ENCODE measurements at regions not wholly inside any gene's neighbourhood (a gene's known extent, or its start where the extent isn't known, plus 50 kb on each side); places are given as distances from the start of the nearest gene placed in this dataset.

DNA sequence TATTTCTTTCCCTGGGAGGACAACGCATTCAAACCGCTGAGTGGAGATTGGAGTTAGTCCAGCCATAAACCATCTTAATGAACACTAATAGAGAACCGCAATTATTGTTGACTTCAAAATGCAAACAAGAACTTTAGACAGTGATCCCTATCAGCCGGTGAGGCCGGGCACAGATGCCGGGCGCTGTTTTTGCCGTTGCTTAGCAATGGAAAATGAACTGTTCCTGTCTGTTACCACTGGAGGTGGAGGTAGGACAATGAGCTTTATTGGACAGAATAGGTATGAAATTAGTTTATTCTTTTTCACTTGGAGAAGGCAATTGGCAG lies 216.8 kb downstream of the TTC8 start:
- no peak for DNase-seq (ENCODE audit: low read depth)
- Histone ChIP-seq H3K79me2 (ENCODE audit: insufficient read depth, low read length) (no peaks in the 10 kb centered on the region), H3K4me3 (ENCODE audit: insufficient read depth, low read depth, low read length) (peak overlapping the region; percentile 57), H3K27me3 (ENCODE audit: insufficient read depth, low read length) (no peaks in the 10 kb centered on the region), H3K27ac (ENCODE audit: low read depth, low read length) (peak overlapping the region; percentile 96), H4K20me1 (ENCODE audit: insufficient read depth, low read length) (no peaks in the 10 kb centered on the region), H3K36me3 (ENCODE audit: insufficient read depth, low read length) (no peaks in the 10 kb centered on the region), H3K4me2 (ENCODE audit: low read length) (peak overlapping the region; percentile 86), H2AFZ (ENCODE audit: low read depth, low read length) (peak overlapping the region; percentile 86), H3K9me3 (ENCODE audit: insufficient read depth, low read depth, low read length) (no peaks in the 10 kb centered on the region), H3K9ac (ENCODE audit: low read length) (peak overlapping the region; percentile 82), H3K4me1 (ENCODE audit: insufficient read depth, low read length) (peaks cover 15% of the 10 kb centered on the region)
- TF ChIP-seq EZH2 (IDR thresholded peaks at IDR 0.05; ENCODE audit: insufficient read depth, low read length) = no peak
- TF ChIP-seq, protein P1, sequence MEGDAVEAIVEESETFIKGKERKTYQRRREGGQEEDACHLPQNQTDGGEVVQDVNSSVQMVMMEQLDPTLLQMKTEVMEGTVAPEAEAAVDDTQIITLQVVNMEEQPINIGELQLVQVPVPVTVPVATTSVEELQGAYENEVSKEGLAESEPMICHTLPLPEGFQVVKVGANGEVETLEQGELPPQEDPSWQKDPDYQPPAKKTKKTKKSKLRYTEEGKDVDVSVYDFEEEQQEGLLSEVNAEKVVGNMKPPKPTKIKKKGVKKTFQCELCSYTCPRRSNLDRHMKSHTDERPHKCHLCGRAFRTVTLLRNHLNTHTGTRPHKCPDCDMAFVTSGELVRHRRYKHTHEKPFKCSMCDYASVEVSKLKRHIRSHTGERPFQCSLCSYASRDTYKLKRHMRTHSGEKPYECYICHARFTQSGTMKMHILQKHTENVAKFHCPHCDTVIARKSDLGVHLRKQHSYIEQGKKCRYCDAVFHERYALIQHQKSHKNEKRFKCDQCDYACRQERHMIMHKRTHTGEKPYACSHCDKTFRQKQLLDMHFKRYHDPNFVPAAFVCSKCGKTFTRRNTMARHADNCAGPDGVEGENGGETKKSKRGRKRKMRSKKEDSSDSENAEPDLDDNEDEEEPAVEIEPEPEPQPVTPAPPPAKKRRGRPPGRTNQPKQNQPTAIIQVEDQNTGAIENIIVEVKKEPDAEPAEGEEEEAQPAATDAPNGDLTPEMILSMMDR (IDR thresholded peaks at IDR 0.05; ENCODE audit: insufficient read depth, low read depth, low read length) = no peak
- Mint-ChIP-seq H3K4me1 (ENCODE audit: low read depth, unreplicated experiment) (peaks cover 10% of the 10 kb centered on the region), H3K27me3 (ENCODE audit: low read depth, unreplicated experiment) (peaks cover 9% of the 10 kb centered on the region), H3K9me3 (ENCODE audit: unreplicated experiment) (peaks cover 5% of the 10 kb centered on the region), H3K4me3 (ENCODE audit: unreplicated experiment) (peak overlapping the region; percentile 54), H3K36me3 (ENCODE audit: low read depth, unreplicated experiment) (no peaks in the 10 kb centered on the region), H3K27ac (ENCODE audit: unreplicated experiment) (no peak overlapping the region)
- FAIRE-seq = no peak

DNA sequence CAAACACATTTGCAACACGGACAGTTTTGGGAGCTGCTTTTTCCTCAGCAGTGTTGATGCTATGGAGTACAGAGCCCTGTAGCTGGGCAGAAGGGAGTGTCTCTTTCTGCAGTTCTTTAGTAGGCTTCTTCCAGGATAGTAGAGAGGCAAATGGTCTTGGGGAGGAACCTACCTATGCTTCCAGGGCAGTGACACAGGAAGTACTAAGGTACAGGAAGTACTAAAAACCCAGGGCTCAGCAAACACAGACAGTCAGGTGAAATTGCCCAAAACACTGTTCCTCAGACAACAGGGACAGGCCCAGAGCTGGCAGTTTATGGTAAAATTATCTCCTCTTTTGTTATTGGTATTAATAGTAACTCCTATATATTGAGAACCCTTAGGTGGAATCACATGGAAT lies 217.6 kb downstream of the TTC8 start:
- H3K27me3 ChIP-seq (ENCODE audit: insufficient read depth, low read length) = no peaks in the 10 kb centered on the region
- H3K9ac ChIP-seq (ENCODE audit: low read length) = no peak overlapping the region
- Mint-ChIP-seq H3K4me1 (ENCODE audit: low read depth, unreplicated experiment) (peaks cover 10% of the 10 kb centered on the region), H3K4me3 (ENCODE audit: unreplicated experiment) (no peak overlapping the region), H3K9me3 (ENCODE audit: unreplicated experiment) (peaks cover 3% of the 10 kb centered on the region), H3K27me3 (ENCODE audit: low read depth, unreplicated experiment) (peaks cover 5% of the 10 kb centered on the region), H3K36me3 (ENCODE audit: low read depth, unreplicated experiment) (no peaks in the 10 kb centered on the region), H3K27ac (ENCODE audit: unreplicated experiment) (no peak overlapping the region)
- H4K20me1 ChIP-seq (ENCODE audit: insufficient read depth, low read length) = no peaks in the 10 kb centered on the region
- H3K36me3 ChIP-seq (ENCODE audit: insufficient read depth, low read length) = no peaks in the 10 kb centered on the region
- H3K27ac ChIP-seq (ENCODE audit: low read depth, low read length) = peak overlapping the region; percentile 96
- no peaks in the 10 kb centered on the region for H3K79me2 ChIP-seq (ENCODE audit: insufficient read depth, low read length)
- no peak overlapping the region for H2AFZ ChIP-seq (ENCODE audit: low read depth, low read length)
- DNase-seq (ENCODE audit: low read depth) = no peak
- no peak overlapping the region for H3K4me2 ChIP-seq (ENCODE audit: low read length)
- TF ChIP-seq, protein P1 (IDR thresholded peaks at IDR 0.05; ENCODE audit: insufficient read depth, low read depth, low read length) = no peak
- TF ChIP-seq EZH2 (IDR thresholded peaks at IDR 0.05; ENCODE audit: insufficient read depth, low read length) = no peak
- no peak for FAIRE-seq
- no peaks in the 10 kb centered on the region for H3K9me3 ChIP-seq (ENCODE audit: insufficient read depth, low read depth, low read length)
- no peak overlapping the region for H3K4me3 ChIP-seq (ENCODE audit: insufficient read depth, low read depth, low read length)
- peaks cover 15% of the 10 kb centered on the region for H3K4me1 ChIP-seq (ENCODE audit: insufficient read depth, low read length)

DNA sequence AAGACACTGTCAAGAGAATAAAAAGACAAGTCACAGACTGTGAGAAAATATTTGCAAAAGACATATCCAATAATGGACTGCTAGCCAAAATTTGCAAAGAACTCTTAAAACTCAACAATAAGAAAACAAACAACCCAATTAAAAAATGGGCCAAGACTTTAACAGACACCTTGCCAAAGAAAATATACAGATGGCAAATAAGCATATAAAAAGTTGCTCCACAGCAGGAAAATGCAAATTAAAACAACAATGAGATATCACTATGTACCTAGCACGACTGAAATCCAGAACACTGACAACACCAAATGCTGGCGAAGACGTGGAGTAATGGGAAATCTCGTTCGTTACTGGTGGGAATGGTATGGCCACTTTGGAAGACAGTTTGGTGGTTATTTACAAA lies 228.9 kb downstream of the TTC8 start:
- Histone ChIP-seq H3K9ac (ENCODE audit: low read length) (no peak overlapping the region), H2AFZ (ENCODE audit: low read depth, low read length) (no peak overlapping the region), H3K9me3 (ENCODE audit: insufficient read depth, low read depth, low read length) (no peaks in the 10 kb centered on the region), H3K4me2 (ENCODE audit: low read length) (no peak overlapping the region), H3K27me3 (ENCODE audit: insufficient read depth, low read length) (no peaks in the 10 kb centered on the region), H3K4me3 (ENCODE audit: insufficient read depth, low read depth, low read length) (no peak overlapping the region), H3K79me2 (ENCODE audit: insufficient read depth, low read length) (no peaks in the 10 kb centered on the region), H3K4me1 (ENCODE audit: insufficient read depth, low read length) (no peaks in the 10 kb centered on the region), H3K36me3 (ENCODE audit: insufficient read depth, low read length) (no peaks in the 10 kb centered on the region), H3K27ac (ENCODE audit: low read depth, low read length) (no peak overlapping the region), H4K20me1 (ENCODE audit: insufficient read depth, low read length) (no peaks in the 10 kb centered on the region)
- no peaks in the 10 kb centered on the region for H3K4me1 Mint-ChIP-seq (ENCODE audit: low read depth, unreplicated experiment)
- H3K27me3 Mint-ChIP-seq (ENCODE audit: low read depth, unreplicated experiment) = no peaks in the 10 kb centered on the region
- H3K9me3 Mint-ChIP-seq (ENCODE audit: unreplicated experiment) = peaks cover 8% of the 10 kb centered on the region
- H3K27ac Mint-ChIP-seq (ENCODE audit: unreplicated experiment) = no peak overlapping the region
- no peaks in the 10 kb centered on the region for H3K36me3 Mint-ChIP-seq (ENCODE audit: low read depth, unreplicated experiment)
- FAIRE-seq (no peak), DNase-seq (ENCODE audit: low read depth) (no peak)
- no peak overlapping the region for H3K4me3 Mint-ChIP-seq (ENCODE audit: unreplicated experiment)
- TF ChIP-seq, protein P1 (IDR thresholded peaks at IDR 0.05; ENCODE audit: insufficient read depth, low read depth, low read length) = no peak
- no peak for TF ChIP-seq EZH2 (IDR thresholded peaks at IDR 0.05; ENCODE audit: insufficient read depth, low read length)

Data from astrocyte (in vitro differentiated cells and primary cell).